Forelimb muscle (tissue), 1 donor: ENCODE measurements at regions not wholly inside any gene's neighbourhood (a gene's known extent, or its start where the extent isn't known, plus 50 kb on each side); places are given as distances from the start of the nearest gene placed in this dataset.
"Not testable (repeated sequence)": the region's sequence is repeated elsewhere in the genome, so short reads cannot be mapped to it uniquely, and the experiment has no call there.

Source experiments
- DNase-seq: peaks from one replicate; pipeline ENCODE4 v3.0.0-alpha.2; 2013; ENCODE audit warnings: low read depth

DNA sequence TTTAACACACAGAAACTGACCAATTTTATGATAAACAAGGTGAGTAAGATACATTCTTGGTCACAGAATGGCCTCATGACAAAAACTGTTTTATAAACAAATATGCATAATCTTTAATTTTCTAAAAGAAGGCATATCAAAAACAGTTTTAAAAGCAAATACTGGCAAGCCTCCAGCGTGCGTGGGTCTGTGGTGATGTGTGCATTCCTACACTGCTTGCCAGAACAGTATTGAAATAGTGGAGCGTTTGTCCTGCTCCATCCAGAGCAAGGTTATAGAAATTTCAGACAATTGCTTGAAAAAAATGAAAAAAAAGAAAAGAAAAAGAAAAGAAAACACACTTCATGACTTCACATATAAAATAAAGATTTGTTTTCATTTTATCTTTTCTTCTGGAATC lies 140.9 kb downstream of the MZT1 start:
- no peak for DNase-seq

DNA sequence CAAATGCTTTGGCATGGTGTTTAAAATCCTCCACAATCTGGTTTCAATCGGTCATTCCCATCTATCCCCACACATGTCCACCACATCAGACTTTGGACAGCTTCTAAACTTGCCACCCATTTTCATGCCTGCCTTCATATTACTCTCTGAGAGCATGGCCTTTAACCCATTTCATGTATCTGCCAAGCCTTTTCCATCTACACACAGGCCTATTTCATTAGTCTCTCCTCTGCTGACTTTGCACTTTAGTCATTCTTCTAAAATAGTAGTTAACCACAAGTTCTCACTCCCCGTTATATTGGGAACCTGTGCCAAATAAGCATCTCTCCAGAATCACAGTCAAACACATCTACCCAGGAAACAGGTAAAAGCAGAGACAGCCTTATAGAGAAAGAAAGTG lies 142.2 kb downstream of the MZT1 start:
- no peak for DNase-seq

DNA sequence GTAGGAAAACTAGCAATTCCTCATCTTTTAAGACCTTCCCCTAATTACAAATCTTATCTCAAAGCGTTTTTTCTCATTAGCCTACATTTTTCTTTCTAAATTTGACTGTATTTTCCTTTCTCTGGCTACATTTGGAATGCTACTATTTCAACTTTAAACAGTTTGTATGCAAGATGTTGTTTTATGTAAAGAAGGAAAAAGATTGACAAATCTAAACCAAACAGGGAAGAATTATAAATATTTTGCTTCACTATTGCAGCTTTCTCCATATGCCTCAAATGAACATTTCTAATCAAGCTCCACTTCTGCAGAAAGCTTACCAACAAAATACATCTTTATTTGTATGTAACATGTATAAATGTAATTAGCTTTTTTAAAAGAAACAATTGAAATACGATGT lies 156.2 kb downstream of the MZT1 start:
- no peak for DNase-seq

DNA sequence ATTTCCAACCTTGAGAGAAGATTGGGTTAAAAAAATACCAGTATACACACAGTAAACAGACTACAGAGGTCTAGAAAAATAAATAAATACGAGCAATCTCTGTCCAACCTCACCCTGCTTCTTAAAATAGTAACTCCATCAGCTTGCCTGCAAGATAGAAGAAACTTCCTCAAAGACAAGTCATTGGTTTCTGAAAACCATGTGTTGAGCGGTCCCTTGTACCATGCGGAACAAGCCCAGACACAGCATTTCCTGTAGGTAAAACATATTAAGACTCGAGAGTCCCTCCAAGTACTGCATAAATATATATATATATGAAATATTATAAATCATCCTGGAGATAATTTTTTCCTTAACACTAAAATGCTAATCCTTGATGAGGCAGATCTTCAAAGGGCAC lies 157.4 kb downstream of the MZT1 start:
- DNase-seq, result no peak

DNA sequence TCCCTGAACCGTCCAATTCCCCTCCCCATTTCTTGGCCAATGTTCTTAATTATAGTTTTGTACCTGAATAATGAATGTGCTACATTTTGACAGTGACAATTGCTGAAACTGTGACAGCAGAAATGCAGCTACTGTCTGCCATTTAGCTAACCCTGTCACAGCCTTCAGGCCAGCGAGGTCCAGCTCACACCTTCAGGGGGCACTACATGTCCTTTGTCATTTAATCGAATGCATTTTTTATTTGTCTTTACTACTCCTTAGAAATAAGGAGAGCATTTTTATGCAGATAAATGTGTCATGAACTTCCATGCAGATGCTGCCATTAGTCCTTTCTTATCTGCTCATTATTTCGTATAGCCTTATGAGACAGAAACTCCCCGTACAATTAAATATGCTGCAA lies 159.9 kb downstream of the MZT1 start:
- DNase-seq, result no peak

DNA sequence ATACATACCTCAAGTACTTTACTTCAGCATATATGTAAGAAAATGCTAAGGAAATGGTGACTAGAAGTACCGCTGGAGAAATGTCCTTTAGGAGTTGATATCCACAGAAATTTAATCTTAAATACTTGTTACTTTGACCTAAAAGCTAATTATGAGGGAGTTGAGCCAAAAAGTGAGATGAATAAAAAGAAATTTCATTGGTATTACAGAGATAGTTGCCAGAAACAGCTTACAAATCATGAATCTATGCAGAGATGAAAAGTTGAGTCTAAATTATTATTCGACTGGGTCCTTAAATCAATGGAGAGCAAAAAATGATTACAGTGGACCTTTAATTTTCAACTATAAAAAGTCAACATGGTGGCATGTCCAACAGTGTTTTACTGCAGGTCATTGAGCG lies 160.9 kb downstream of the MZT1 start:
- DNase-seq, result no peak

DNA sequence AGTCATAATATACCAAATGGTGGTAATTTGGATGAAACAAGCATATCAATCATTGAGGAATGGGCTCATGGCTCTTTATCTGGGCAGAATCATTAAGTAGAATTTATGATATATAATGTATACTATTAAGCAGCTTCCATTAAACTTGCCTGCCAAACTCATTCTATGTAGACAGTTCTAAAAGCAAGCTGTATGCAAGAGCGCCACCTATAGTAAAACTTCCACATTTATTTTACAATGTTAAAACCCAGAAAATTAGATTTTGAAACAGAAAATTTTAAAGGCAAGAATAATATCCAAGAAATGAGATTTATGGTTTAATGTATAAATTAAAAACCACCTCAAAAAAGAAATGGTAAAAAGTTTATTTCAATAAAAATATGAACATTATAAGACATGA lies 161.5 kb downstream of the MZT1 start:
- DNase-seq, result peak; percentile 8

DNA sequence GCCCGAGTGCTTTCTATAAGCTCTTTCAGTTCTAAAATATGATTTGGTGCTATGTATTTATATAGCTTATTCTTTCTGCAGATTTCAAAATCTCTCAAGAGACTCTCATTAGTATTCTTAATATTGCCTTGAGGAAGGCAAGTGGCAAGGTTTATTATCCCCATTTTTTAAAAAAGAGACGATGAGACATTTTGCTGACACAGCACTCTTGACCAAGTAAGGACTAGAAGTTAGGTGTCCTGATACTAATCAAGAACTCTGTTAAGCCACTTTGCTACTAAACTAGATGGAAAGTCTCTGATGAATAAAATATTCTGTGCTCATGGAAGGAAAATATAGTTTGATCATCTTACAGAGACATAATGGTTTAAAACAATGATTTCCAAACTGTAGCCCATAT lies 164.7 kb downstream of the MZT1 start:
- no peak for DNase-seq

DNA sequence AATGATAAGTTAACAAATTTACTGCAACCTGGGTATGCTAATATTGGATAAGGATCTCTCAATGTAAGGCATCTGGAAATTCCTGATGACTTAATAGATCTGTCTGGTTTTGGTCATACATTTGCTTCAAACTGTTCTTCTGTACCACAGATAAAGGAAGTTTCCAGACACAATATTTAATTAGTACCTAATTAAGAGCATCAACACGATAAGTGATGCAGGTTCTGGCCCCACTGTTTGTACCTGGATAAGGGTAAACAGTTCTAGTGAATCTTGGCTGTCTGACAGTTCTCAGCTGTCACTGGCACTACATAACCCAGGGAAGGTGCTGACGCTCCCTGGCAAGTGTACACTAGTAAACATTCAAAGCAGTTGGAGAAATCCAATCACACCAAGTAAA lies 165.6 kb downstream of the MZT1 start:
- DNase-seq, result no peak

DNA sequence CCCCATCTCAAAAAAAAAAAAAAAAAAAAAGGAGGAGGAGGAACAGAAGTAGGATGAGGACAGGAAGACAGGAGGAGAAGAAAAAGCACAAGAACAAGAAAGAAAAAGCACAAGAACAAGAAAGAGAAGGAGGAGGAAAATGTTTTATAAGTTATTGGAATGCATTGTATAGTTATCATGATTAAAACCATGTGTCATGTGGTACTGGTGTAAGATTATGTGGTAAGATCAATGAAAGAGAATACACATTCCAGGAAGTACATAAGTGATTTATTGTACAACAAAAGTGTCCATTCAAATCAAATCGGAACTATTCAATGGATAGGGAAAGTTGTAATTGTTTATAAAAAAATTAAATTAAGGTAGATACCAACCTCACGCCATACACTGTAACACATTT lies 167.7 kb downstream of the MZT1 start:
- no peak for DNase-seq

DNA sequence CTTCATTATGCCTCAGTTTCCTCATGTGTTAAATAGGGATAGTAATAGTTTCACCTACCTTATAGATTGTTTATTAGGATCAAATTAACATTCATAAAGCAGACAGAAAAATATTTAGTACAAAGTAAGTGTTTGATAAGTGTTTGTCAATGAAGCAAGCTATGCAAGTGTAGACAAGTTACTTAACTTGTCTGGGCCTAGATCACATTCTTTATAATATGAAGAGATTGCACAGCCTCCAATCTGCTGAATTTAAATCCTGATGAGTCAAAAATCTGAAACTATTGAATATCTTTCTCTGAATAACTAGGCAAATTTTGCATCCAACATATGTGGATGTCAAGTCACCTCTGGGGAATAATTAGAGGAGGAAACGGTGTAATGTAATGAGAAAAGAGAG lies 170.5 kb downstream of the MZT1 start:
- DNase-seq, result no peak

DNA sequence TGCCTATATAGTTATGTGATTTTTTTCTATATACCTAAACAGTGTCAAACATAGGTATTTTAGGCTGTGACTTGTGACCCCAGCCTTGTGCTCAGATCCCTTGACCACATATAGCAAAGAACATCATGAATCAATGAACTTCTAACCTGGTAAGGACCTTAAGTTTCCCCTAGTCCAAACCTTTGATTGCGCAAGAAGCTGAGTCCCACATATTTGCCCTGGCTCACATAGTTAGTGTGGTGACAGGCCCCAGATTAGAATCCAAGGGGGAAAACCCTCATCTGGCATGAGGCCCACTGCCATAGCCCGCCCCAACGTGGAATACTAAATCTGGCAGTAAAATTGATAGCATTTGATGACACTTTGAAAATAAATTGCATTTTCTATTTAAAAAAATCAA lies 171.8 kb downstream of the MZT1 start:
- no peak for DNase-seq

DNA sequence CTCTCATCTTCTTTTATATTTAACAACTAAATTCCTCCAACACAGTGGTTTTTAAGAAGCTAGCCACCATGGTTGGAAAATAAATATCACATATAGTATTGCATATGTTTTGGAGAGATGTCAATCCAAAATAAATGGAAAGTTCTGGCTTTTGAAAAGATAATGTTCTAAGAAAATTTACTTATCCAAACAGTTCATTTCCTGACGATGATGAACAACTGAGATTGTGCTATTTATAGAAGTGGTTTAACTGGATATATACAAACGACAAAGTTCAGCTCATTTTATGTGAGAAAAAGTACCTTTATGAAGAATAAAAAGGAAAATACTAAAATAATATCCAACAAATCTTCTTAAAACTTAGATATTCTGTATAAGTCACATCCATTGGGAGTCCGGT lies 174.7 kb downstream of the MZT1 start:
- DNase-seq, result no peak

DNA sequence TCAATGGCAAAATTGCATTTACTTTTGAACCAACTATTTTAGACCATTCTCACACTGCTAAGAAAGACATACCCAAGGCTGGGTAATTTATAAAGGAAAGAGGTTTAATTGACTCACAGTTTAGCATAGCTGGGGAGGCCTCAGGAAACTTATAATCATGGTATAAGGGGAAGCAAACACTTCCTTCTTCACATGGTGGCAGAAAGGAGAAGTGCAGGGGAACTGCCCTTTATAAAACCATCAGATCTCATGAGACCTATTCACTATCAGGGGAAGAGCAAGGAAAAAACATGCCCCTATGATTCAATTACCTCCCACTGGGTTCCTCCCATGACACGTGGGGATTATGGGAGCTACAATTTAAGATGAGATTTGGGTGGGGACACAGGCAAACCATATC lies 181.5 kb downstream of the MZT1 start:
- DNase-seq, result not testable (repeated sequence)

DNA sequence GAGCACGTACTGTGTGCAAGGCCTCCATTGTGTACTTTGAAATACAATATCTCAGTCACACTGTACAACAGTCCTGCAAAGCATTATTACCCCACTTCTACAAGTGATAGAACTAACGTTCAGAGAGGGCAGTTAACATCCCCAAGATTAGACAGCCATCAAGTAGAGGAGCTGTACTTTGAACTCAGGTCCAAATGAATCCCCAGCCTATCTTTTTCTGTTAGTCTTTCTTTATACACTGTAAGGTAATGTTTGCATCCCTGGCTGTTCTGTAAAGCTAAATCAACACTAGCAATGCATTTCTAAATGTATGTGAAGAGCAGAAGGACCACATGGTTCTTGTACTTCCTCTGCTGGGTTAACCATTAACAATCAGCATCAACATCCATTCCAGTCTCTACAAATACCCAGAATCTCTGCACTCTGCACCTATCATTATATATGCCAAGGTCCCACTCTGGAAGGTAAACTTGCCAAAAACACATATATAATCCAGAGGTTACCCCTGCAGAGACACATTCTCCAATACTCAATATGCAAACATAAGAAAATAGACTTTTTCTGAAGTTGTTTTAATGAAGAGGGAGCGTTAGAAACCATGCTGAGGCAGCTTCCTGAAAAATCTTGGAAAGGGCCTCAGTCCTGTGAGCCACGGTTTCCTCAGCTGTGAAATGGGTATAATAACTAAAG lies 182.3 kb downstream of the MZT1 start:
- no peak for DNase-seq

DNA sequence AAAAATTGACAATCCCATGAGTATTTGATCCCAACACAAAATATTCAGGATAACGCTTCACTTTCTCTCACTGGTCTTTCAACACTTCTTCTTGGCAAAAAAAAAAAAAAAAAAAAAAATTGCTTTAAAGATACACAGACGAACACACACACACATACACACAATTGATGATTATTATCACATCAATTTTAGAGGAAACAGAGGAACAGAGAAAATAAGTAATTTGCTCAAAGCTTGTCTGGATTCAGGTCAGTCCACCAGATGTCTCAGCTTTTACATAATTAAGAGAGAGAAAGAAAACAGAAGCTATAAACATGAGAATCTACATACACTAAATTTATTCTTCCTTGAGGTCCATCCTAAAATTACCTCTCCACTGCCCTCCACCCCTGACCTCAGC lies 183.4 kb downstream of the MZT1 start:
- DNase-seq, result no peak

DNA sequence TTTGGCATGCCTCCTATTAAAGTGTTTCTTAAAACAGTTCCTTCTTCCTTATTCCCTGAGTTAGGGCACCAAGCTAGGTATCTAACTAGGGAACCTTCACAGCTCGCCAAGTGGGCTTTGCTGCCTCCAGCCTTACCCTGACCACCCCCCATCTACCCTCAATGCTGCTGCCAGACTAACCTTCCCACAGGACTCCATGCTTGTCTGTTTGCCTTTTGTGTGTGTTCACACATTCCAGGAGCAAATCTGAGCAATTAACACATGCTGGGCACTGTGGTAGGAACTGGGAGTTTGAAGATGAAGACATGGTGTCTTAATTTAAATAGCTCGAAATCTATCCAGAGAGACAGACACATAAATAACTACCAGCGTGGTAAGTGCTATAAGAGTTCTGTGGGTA lies 185.2 kb downstream of the MZT1 start:
- DNase-seq, result no peak

DNA sequence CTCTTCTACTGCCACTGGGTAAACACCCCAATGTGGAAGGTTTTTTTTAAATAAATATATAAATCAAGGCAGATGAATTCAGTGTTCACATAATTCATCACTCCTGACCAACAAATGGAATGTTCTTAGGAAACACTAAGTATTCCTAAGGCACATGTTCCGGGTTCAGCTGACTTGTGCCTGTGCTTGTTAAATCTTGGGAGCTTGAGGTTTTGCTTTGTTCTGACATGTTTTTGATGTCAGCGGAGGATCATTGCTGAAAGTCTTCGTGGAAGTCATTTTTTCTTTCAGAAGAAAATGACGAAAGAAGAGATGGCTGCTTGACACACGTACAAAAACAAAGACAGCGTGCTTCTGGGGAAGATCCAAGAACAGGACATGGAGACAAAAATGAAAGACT lies 185.8 kb downstream of the MZT1 start:
- no peak for DNase-seq

DNA sequence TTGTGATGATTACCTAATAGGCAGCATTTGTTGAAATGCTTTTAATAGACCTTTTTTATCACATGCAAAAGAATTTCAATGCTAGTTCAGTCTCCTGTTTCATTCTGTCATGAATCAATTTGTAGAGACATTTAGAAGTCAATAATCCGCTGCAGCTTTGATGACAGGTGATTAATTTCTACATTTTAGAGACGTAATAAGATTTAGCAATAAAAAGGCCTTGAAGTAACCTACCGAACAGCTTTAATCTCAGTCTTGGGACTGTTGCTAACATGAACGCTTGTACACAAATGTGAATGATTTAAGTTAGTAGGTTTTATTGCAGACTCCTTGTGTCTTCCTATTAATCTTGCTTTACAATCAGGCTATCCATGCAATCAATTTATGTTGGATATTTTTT lies 186.5 kb downstream of the MZT1 start:
- DNase-seq, result no peak

DNA sequence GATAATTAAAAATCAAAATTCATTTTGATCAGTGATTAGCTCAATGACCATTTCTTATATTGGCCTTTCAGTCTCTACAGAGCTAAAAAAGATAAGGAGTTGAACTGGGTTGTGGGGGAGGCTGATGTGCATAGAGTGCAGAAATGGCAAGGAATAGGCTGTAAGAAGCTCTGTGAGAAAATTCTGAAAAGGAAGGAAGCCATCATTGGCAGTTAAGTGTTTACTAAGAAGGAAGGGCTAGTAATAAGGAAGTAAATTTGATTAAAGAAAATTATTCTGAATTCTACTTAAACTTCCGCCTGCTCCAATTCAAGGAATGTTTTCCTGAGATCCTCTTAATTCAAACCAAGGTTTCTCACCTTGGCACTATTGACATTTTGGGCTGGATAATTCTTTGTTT lies 187.5 kb downstream of the MZT1 start:
- no peak for DNase-seq

DNA sequence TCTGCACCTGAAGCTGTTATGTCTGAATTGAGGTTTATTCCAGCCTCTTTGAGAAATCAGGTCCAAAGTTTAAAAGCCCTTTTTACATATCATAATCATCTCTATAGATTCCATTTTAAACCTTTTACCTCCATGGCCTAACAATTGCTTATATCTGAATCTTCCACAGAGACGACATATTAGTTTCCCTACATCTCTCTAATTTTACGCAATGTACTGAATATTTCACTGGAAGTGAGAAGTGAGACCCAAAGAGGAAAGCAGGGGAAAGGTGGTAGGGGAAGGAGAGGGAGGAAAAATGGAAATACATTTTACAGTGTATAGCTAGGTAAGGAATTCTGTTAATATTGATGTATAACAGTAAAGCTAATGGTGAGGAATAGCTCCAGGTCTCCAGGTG lies 189.6 kb downstream of the MZT1 start:
- DNase-seq, result no peak

DNA sequence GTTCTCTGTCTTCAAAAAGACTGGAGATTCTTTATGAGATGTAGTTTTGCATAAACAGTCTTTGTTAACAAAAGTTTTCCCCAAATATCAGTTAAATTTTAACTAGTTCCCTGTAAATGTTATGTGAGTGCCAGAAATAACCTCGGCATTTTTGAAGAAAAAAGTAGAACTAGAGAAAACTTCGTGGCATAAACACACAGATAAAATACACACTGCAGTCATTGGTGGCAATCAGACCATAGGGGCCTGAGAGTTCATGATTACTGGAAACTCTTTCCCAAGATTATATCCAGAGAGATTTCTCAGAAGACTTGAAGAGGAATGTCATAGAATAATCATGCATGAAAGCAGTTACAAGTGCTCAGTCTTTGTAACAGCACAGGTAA lies 190.0 kb downstream of the MZT1 start:
- DNase-seq, result no peak

DNA sequence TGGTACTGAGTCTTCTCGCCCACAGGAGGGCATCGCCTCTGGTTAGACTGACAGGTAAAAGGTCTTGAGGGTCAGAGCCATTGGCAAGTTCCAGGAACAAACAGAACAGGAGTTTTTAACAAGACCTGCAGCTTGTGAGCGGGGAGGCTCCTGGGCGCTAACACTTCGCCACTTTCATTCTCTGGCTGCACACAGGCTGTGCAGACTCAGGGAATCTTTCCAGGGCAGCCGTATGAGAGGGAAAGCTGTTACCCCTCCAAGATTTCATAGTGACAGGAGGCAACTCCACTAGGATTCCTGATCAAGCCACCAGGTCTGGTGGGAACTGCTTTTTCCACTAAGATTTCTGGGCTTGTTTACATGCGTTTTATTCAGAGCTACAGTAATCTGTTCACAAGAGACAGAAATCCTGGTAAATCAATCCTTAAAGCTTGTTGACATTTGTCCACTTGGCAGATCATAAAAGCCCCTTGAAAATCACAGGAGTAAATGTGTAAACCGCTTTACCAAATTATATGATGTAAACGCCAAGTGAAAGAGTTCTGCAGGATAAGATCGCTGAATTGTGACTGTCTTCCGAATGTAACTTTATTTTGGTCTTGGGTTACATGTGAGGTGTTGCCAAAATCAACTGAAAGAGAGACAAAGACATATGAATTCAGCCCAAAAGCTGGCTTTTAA lies 190.6 kb downstream of the MZT1 start:
- peak; percentile 5 for DNase-seq
